Prostate gland (tissue), 2 donors: ENCODE measurements at regions not wholly inside any gene's neighbourhood (a gene's known extent, or its start where the extent isn't known, plus 50 kb on each side); places are given as distances from the start of the nearest gene placed in this dataset.

ENCODE experiments used
- POLR2A ChIP-seq: fragments of 450-650 bp; IDR thresholded peaks from one replicate; pipeline ENCODE4 v1.6.1; 2016; ENCODE audit warnings: antibody characterized with exemption, mild to moderate bottlenecking
- TF ChIP-seq, protein P1 (sequence below), 4 experiments: fragments of 200-600 bp in 2 of 4; fragments of 450-650 bp in 2 of 4; sonication (generic) in 2 of 4; IDR thresholded peaks; 1 replicate in 3 of 4; 2 replicates in 1 of 4; pipeline ENCODE4 v1.5.1; 2016 to 2019; ENCODE audit warnings: antibody characterized with exemption in 4 of 4, mild to moderate bottlenecking in 2 of 4, moderate library complexity in 2 of 4

DNA sequence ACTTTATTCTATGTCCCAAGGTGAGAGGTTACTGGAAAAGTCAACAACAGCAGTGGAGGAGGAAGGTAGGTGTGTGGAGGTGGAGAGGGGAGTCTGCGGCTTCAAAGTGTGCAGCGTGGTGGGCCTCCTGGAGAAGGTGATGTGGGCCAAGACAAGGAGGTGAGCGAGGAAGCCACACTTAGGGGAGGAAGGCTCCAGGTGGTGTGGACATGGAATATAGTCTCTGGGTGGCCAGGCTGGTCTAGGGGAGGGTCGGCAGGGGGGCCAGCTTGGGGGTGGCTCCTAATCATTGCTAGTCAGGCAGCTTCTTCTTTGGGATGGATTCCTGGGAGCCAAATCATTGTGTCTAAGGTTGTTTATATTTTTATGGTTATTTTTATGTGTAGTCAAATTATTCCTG is 111.5 kb upstream of the CDH4 start:
- TF ChIP-seq, protein P1, sequence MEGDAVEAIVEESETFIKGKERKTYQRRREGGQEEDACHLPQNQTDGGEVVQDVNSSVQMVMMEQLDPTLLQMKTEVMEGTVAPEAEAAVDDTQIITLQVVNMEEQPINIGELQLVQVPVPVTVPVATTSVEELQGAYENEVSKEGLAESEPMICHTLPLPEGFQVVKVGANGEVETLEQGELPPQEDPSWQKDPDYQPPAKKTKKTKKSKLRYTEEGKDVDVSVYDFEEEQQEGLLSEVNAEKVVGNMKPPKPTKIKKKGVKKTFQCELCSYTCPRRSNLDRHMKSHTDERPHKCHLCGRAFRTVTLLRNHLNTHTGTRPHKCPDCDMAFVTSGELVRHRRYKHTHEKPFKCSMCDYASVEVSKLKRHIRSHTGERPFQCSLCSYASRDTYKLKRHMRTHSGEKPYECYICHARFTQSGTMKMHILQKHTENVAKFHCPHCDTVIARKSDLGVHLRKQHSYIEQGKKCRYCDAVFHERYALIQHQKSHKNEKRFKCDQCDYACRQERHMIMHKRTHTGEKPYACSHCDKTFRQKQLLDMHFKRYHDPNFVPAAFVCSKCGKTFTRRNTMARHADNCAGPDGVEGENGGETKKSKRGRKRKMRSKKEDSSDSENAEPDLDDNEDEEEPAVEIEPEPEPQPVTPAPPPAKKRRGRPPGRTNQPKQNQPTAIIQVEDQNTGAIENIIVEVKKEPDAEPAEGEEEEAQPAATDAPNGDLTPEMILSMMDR (IDR thresholded peaks at IDR 0.05) = no peak
- no peak for TF ChIP-seq POLR2A
